ENCODE measurements at regions not wholly inside any gene's neighbourhood (a gene's known extent, or its start where the extent isn't known, plus 50 kb on each side); places are given as distances from the start of the nearest gene placed in this dataset.
"Not testable (repeated sequence)": the region's sequence is repeated elsewhere in the genome, so short reads cannot be mapped to it uniquely, and the experiment has no call there.

DNA sequence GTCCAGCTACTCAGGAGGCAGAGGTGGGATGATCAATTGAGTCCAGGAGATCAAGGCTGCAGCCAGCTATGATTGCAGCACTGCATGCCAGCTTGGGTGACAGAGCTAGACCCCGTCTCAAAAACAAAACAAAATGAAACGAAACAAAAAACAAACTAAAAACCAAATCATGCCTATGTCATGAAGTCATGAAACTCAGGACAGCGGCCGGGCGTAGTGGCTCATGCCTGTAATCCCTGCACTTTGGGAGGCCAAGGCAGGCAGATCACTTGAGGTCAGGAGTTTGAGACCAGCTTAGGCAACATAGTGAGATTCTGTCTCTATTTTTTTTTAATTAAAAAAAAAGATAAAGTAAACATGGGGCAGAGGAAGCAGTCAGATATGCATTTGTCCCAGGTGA is 472.6 kb downstream of the GOLGA6L6 start:
- FAIRE-seq, result not testable (repeated sequence)

DNA sequence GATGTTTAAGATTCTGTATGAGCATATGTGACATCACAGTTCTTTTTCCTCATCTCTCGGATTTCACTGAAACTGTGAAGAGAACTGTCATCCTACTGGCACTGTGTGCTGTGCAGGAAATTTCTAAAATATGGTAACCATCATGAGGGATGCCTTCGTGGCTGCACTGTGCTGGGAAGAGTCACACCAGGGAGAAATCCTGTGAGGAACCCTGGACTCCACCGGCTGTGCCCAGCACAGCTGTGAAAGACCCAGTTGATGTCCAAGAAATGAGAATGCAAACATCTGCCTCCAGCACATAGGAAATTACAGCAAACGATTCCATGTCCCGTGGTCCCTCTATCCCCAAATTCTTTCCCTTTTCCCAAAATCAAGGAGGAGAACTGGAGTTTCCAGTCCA is 475.4 kb downstream of the GOLGA6L6 start:
- not testable (repeated sequence) for FAIRE-seq

DNA sequence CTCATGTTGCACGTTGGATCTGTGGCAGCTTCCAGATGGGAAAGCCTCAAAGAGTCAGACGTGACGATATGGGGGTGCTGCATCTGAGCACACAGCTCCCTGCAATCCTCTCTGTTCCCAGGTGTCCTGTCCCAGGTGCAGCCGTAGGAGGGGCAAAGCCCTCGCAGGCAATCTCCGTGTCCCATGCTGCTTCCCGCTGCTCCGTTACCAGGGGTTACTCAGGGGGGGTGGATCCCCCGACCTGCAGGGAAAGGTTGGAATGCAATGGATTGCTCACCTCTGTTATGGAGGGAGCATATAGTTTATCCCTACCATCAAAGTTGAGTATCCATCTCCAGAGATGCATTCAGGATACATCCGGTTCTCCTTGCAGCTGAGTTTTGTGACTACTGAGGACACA is 476.1 kb downstream of the GOLGA6L6 start:
- FAIRE-seq, result not testable (repeated sequence)

DNA sequence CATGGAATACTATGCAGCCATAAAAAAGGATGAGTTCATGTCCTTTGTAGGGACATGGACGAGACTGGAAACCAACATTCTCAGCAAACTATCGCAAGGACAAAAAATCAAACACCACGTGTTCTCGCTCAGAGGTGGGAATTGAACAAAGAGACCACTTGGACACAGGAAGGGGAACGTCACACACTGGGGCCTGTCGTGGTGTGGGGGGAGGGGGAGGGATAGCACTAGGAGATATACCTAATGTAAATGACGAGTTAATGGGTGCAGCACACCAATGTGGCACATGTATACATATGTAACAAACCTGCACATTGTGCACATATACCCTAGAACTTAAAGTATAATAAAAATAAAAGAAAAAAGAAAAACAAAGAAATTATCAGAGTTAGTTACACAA is 478.4 kb downstream of the GOLGA6L6 start:
- not testable (repeated sequence) for FAIRE-seq

DNA sequence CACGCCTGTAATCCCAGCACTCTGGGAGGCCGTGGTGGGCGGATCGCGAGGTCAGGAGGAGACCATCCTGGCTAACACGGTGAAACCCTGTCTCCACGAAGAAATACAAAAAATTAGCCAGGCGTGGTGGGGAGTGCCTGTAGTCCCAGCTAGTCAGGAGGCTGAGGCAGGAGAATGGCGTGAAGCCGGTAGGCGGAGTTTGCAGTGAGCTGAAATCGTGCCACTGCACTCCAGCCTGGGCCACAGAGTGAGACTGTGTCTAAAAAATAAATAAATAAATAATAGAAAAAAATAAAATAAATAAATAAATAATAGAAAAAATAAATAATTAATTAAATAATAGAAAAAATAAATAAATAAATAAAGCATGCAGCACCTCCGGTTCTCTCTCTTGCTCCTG is 480.8 kb downstream of the GOLGA6L6 start:
- not testable (repeated sequence) for FAIRE-seq

DNA sequence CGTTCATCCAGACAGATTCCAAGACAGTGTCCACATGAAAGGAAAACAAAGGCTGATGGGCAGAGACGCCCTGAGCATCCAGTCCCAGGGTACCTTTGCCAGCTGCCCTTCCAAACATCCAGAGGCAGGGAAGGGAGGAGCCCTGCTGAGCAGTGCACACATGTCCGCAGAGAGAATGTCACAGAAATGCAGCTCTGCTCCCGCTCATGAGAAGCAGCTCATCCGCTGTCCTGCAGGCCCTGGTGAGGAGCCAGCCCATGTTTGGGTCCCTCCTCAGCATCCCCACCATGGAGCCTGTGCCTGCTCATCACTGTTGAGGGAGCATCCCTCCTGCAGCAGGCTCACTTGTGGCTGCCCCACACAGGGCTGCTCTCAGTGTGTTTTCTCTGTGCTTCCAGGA is 484.7 kb downstream of the GOLGA6L6 start:
- not testable (repeated sequence) for FAIRE-seq

DNA sequence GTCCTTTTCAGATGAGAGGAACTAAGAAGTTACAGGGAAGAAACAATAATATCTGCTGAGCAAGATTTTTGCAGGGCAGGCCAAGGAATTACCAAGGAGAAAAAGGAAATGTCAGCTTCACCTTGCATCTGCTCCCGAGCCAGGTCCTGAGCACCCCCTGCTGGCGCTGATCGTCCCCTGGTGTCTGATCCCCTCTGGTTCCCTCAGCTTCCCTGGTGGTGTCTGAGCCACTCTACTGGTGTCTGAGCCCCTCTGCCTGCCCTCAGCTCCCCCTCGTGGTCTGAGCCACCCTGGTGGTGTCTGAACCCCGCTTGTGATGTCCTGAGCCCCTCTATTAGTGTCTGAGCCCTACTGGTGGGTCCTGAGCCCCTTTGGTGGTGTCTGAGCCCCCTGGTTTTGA is 485.7 kb downstream of the GOLGA6L6 start:
- FAIRE-seq, result not testable (repeated sequence)

DNA sequence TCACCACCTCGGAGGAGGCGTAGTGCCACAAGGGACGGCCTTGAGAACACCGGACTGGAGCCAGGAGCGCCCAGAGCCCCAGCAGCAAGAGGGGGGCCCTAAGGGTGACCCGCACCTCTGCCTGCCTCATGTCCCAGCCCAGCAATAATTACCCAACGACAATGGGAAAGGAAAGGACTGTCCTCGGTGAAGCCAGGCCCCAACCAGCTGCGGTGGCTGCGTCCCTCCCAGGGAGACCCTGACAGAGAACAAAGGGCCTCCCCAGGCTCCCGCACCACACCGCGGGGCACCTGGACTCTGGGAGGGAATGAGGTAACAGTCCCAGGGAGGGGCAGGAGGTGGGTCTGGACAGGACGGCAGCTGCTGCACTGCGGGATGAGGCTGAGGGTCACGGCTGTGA is 493.4 kb downstream of the GOLGA6L6 start:
- FAIRE-seq, result not testable (repeated sequence)

DNA sequence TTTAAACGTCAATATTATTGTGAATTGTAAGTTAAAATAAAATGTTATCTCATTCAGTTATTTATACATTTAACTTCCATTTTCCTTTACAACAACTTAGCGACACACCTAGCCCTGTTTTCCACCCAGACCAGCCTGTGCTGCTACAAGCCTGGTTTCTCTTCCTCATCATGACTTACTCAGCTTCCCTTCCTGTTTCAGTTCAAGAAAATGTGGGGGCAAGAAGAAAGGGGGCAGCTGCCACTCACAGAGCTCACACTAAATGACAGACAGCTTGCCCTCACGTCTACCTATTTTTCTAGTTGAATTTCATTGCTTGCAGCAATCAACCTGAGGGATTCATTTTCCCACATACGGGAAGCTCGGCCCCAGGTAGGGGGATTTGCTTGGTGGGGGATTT is 496.4 kb downstream of the GOLGA6L6 start:
- not testable (repeated sequence) for FAIRE-seq

DNA sequence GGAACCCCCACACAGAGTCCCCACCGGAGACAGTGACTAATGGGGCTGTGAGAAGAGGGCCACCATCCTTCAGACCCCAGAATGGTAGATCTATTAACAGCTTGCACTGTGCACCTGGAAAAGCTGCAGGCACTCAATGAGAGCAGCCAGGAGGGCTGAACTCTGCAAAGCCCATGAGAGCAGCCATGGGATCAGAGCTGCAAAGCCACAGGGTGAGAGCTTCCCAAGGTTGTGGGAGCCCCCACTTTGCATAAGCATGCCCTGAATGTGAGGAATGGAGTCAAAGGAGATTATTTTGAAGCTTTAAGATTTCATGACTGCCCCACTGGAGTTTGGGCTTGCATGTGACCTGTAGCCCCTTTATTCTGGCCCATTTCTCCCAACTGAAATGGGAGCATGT is 500.9 kb downstream of the GOLGA6L6 start:
- not testable (repeated sequence) for FAIRE-seq

DNA sequence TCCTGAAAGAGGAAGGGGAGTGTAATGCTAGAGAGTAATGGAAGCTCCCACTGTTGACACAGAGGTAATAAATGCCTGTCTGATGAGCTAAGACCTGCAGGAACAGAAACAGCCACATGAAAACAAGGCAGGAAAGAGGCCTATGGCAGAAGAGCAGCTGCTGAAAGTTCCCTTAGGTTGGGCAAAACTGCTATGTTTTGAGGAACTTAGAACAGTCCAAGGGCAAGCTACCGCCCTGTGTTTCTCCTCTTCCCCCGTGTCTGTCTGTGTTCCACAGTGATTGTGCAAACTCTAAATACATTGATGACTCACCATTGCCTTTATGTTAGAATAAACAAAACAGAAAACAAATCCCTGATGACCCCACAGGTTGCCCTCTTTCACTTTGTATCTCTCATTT is 516.6 kb downstream of the GOLGA6L6 start:
- not testable (repeated sequence) for FAIRE-seq

DNA sequence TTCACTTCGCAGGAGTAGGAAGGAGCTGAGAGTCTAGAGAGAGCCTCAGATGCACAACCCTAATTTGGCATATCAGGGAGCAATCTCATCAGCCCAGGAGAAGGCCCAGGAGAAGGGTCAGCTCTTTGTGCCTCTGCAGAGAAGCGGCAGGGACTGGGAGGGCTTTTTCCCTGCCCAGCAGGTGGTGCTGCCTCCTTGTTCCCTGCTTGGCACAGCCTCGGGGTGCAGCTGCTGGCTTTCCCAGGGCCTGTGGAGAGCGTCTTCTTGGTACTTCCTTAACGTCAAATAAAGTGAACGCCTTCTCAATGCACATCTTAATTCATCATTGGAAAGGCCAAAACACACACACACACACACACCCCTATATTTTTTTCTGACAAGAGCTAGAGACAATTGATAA is 519.3 kb downstream of the GOLGA6L6 start:
- not testable (repeated sequence) for FAIRE-seq

DNA sequence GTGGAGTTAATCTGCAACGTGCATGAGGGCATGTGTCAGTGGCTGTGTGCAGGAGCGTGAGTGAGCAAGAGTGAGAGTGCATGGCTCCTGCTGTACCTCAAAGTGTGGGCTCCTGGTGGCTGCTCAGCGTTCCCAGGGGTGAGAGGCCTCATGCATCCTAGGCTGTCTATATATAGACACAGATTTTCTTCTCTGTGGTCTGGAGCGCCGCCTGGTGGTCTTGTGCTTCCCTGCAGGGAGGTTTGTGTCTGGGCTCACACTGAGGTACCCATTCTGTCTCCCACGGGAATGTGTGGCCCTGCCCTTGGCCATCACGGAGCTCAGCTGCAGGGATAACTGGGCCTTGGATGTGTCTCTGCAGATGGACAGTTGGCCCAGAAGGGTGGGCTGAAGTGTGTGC is 520.2 kb downstream of the GOLGA6L6 start:
- FAIRE-seq, result not testable (repeated sequence)

DNA sequence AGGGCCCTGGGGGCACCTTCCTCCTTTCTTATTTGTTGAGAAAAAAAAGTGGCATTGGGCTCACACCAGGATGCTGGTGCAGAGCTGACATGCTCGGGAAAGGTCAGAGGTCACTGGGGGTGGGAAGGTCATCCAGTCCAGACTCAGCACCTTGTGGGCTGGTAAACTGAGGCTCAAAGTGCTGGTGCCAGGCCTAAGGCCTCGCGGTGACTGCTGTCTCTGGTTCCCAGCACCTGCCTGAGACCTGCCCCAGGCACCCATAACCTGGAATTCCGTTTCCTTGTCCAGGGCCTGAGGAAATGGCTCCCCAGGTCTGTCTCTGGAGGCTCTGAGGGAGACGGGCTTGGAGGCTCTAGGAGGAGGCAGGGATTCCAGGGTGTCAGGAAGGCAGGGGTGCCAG is 521.0 kb downstream of the GOLGA6L6 start:
- FAIRE-seq, result not testable (repeated sequence)

DNA sequence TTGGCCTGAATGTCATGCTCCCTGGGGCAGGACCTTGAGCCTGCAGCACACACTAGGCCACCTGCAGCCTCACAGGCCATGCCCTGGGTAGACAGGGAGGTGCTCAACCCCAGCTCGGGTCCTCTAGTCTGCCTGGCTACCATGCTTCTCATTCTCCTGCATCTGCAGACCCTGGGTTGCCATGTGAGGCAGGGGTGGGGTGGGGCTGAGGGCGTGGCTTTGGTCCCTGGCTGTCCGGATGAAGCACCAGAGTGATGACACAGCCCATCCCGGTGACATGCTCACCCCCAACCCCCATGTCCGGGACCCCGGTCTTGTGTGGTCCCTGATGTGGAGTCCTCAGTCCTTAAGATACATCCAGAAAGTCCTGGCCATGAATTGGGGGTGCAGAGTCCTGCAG is 521.8 kb downstream of the GOLGA6L6 start:
- FAIRE-seq, result not testable (repeated sequence)

DNA sequence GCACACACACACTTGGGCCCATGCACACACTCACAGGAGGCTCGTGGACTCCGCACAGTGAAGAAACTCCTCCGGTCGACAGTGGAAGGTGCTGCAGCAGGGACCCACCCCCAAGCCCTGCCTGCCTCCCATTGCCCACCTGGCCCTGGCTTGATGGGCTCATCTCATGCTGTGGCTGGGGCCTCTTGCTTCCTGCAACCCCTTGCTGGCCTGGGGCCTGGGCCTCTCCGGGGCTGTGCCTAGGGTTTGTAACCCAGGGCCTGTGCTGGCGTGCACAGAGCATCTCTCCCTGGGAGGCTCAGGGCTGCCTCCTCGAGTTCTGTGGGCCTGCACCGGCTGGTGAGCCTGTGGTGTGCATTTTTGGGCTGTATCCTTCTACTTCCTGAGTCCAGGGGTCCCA is 524.0 kb downstream of the GOLGA6L6 start:
- FAIRE-seq, result not testable (repeated sequence)

DNA sequence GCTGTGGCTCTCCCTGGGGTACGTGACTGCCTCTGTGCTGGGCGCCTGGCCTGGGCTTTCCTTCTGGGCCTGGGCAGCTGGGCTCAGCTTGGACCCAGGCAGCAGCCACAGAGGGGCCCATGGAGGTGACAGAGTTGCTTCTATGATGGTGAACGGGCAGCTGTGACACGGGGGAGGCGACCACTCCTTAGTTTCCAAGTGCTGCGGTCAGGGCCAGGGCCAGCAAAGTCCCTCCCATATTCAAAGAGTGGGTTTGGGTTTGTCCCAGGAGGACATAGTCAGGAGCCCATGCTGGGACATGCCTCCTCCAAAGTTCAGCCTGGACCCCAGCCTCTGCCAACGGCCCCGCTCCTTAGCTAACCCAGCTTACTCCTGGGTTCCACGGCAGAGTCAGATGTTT is 524.7 kb downstream of the GOLGA6L6 start:
- FAIRE-seq, result not testable (repeated sequence)

DNA sequence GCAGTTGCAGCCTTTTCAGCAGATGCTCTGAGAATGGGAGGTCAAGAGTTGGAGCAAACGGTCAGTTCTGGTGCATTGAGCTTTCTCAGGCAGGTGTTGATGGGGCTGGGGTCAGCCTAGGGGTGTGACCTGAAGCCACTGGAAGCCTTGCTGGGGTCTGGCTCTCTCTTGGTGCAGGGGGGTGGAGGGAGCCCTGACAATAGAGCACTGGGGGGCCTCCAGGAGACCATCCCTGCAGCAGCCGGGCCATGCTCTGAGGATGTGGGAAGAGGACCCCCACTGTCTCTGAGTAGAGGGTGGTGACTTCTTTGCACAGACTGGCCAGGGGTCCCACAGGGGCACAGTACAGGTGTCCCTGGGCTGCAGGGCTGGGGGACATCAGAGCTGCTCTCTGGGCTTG is 528.8 kb downstream of the GOLGA6L6 start:
- FAIRE-seq, result not testable (repeated sequence)

DNA sequence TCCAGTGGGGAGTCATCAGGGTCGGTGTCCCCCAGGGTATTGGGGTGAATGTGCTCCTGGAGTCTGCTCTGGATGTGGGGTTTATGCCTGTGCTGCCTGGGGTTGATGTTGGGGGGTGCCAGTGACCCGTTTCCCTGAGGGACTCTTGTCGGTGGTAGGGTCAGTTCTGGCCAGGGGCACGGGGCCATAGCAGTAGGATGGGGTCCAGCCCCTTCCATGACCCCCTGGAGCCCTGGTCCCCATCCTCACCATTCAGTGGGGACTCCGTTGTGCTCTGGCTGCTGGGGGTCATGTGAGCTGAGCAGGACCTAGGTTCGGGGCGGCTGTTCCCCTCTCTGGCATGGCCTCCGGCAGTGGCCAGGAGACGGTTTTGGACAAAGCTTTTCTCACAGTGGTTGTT is 530.8 kb downstream of the GOLGA6L6 start:
- not testable (repeated sequence) for FAIRE-seq

DNA sequence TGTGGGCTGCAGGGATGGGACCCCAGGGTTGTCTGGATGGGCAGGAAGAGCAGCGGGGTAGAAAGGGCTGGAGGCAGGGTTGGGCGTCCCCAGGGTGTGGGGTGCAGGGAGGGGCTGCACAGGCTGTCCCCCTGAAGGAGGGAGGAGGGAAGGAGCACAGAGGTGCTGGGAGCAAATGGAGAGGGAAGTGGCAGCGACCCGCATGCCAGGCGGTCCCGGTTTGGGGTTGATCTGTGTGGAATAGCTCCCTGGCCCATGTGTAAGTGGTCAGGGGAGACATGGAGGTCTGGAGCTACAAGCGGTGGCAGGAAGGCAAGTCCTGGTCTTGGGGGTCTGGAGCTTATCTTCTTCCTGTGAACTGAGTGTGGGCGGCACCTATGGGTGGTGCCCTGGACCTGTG is 532.0 kb downstream of the GOLGA6L6 start:
- FAIRE-seq, result not testable (repeated sequence)

DNA sequence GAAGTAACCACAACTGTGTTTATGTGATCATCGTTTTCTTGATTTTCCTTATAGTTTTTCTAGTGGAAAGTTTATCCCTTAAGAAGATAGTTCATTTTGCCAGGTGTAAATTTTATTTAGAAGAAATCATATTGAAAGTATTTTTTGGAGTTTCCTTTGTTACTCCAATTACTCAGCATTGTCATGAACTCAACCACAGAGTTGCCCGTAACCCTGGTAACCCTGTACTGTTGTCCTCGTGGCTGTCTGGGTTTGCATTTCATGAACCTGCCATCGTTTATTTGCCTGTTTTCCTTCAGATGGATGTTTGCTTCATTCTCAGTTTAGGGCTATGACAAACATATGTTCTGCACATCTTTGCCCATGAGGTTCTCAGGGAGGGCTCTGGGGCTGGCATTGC is 534.3 kb downstream of the GOLGA6L6 start:
- FAIRE-seq, result peak; percentile 15

DNA sequence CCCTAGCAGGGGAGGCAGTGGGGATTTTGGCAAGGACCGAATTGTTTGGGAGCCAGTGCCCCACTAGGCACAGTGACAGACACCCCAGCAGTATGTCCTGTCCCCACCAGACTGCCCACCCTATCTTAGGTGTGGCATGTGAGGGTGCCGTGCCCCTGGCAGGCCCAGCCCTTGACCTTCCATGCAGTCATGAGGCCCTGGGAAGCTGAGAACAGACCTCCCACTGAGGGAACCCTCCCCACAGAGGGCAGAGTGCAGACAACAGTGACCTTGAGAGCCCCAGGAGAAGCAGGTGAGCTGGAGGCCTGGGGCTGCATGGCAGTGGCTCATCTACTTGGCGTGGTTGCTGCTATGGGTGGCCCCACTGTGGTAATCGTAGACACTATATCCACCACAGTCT is 538.1 kb downstream of the GOLGA6L6 start:
- not testable (repeated sequence) for FAIRE-seq

DNA sequence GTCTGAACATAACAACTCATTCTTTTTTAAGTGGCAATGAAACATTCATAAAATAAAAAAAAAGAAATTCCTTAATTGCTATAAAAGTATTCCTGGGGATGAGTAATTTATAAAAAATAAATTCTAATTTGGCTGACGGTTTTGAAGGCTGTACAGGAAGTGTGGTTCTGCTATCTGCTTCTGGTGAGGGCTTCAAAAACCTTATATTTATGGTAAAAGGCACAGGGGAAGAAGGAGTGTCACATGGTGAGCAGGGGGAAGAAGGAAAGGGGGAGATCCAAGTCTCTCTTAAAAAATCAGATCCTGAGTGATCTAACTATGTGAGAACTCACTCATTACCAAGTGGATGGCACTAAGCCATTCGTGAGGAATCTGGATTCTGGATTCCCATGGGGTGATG is 539.0 kb downstream of the GOLGA6L6 start:
- FAIRE-seq, result peak; percentile 97

DNA sequence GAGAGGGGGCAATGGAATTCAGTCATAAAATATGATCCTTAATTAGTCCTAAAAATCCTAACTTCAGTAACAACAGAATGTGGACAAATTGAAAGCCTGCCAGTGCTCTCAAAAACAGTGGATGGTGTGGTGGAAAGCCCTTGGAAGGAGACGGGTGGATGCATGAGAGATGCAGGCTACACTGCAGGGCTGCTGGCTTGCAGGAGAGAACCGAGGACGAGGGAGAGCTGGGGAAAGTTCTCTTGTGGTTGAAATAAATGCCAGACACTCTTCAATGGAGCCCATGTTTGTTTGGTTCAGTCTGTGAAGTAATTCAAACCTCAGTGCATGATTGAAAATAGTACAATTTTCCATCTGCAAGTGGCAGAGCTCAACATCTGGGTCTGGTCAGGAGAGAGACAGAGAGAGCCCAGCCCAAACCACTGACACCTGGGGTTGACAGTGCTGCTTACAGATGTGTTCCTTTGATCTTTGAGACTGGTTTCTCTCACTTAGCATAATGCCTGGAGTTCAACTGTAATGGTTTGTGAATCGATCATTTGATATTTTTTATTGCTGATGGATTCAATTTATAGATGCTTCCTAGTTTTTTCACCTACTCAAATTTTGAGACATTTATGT is 544.9 kb downstream of the GOLGA6L6 start:
- FAIRE-seq, result not testable (repeated sequence)

DNA sequence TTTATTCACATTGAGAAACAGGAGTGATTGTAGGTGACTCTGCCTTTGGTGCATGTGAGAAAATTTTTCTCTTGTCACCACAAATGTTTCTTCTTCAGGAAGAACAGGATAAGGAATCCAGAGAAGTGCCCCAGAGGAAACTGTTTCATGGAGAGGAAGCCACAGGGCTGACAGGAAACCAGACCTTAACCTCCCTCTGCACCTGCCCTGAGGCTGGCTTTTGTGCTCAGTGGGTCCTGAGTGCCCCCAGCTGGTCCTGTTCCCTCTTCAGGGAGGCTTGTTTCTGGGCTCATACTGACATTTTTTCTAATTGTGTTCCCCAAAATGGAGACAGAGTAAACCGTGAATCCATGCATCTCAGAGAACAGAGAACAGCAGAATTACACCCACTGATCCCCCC is 546.3 kb downstream of the GOLGA6L6 start:
- FAIRE-seq, result not testable (repeated sequence)
